ENCODE measurements at regions not wholly inside any gene's neighbourhood (a gene's known extent, or its start where the extent isn't known, plus 50 kb on each side); places are given as distances from the start of the nearest gene placed in this dataset.
"Not testable (repeated sequence)": the region's sequence is repeated elsewhere in the genome, so short reads cannot be mapped to it uniquely, and the experiment has no call there.

DNA sequence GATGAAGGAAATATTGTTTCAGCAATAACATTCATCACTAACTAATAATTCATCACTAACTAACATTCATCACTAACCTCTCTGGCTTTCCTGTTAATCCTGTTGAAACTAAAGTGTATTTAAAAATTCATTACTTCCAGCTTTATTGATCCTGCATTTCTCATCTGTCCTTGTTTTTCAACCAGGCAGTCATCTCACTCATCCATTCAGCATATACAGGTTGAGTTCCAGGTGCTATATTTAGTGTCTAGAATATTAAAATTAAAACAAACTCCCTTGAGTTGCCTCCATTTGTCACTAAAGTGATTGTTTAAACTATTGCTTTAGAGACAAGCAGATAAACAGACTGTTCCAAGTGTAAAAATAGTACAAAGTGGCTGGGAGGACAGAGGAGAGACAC lies 58.1 kb downstream of the ATXN7L3B start:
- intact Hi-C loops (cut with DNase I; ENCODE audit: low total_unique reads): no loop called here
- DNase-seq (ENCODE audit: low spot score in 2 of 2): no peak
- no peak overlapping the region for H3K4me3 ChIP-seq (ENCODE audit: low read depth, poor library complexity, severe bottlenecking)
- TF ChIP-seq POLR2A (IDR thresholded peaks at IDR 0.05): no peak
- TF ChIP-seq, protein P1, sequence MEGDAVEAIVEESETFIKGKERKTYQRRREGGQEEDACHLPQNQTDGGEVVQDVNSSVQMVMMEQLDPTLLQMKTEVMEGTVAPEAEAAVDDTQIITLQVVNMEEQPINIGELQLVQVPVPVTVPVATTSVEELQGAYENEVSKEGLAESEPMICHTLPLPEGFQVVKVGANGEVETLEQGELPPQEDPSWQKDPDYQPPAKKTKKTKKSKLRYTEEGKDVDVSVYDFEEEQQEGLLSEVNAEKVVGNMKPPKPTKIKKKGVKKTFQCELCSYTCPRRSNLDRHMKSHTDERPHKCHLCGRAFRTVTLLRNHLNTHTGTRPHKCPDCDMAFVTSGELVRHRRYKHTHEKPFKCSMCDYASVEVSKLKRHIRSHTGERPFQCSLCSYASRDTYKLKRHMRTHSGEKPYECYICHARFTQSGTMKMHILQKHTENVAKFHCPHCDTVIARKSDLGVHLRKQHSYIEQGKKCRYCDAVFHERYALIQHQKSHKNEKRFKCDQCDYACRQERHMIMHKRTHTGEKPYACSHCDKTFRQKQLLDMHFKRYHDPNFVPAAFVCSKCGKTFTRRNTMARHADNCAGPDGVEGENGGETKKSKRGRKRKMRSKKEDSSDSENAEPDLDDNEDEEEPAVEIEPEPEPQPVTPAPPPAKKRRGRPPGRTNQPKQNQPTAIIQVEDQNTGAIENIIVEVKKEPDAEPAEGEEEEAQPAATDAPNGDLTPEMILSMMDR (IDR thresholded peaks at IDR 0.05): no peak

DNA sequence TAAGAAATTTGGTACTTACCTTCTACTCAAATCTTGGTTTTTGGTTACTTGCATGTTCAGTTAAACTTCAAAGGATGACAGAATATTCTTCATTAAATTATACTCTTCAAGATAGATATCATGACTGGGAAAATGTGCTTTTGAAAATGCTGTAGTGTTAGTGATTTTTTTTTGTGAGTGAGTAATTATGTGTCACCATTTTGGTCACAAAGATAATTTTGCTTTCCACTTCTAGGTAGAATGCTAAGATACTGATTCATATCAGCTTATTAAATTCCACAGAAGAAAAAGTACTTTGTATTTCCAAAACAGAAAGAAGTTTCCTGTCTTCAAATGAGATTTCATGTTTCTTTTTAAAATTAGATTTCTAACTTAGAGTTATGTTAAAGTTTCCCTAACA lies 61.2 kb downstream of the ATXN7L3B start:
- no peak overlapping the region for H3K4me3 ChIP-seq (ENCODE audit: low read depth, poor library complexity, severe bottlenecking)
- no peak for TF ChIP-seq POLR2A (IDR thresholded peaks at IDR 0.05)
- TF ChIP-seq, protein P1 (IDR thresholded peaks at IDR 0.05): no peak
- DNase-seq (ENCODE audit: low spot score in 2 of 2): no peak
- intact Hi-C loops (cut with DNase I; ENCODE audit: low total_unique reads): no loop called here

DNA sequence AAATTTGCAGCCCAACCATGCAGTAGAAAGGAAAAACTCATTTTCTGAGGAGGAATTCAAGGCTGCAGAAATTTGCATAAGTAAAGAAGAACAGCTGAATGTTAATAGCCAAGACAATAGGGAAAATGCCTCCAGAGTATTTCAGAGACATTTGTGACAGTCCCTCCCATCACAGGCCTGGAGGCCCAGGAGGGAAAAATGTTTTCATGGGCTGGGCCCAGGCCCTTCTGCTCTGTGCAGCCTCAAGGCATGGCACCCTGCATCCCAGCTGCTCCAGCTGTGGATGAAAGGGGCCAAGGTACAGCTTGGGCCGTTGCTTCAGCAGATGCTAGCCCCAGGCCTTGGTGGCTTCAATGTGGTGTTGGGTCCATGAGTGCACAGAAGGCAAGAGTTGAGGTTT lies 62.3 kb downstream of the ATXN7L3B start:
- intact Hi-C loops (cut with DNase I; ENCODE audit: low total_unique reads): no loop called here
- TF ChIP-seq POLR2A (IDR thresholded peaks at IDR 0.05): no peak
- DNase-seq (ENCODE audit: low spot score in 2 of 2): no peak
- 36 to 50% methylated on average over 1 of the region's 1 CpG for WGBS, 2 donors
- H3K4me3 ChIP-seq (ENCODE audit: low read depth, poor library complexity, severe bottlenecking): no peak overlapping the region

DNA sequence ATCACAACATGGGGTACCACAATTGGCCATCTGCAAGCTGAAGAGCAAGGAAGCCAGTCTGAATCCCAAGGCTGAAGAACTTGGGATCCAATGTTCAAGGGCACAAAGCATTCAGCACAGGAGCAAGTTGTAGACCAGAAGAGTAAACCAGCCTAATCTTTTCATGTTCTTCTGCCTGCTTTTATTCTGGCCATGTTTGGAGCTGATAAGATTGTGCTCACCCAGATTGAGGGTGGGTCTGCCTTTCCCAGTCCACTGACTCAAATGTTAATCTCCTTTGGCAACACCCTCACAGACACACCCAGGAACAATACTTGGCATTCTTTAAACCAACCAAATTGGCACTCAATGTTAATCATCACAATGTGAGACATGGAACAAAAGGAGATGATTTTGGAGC lies 63.2 kb downstream of the ATXN7L3B start:
- intact Hi-C loops (cut with DNase I; ENCODE audit: low total_unique reads); DNase-seq (ENCODE audit: low spot score in 2 of 2); H3K4me3 ChIP-seq (ENCODE audit: low read depth, poor library complexity, severe bottlenecking): not testable (repeated sequence)

DNA sequence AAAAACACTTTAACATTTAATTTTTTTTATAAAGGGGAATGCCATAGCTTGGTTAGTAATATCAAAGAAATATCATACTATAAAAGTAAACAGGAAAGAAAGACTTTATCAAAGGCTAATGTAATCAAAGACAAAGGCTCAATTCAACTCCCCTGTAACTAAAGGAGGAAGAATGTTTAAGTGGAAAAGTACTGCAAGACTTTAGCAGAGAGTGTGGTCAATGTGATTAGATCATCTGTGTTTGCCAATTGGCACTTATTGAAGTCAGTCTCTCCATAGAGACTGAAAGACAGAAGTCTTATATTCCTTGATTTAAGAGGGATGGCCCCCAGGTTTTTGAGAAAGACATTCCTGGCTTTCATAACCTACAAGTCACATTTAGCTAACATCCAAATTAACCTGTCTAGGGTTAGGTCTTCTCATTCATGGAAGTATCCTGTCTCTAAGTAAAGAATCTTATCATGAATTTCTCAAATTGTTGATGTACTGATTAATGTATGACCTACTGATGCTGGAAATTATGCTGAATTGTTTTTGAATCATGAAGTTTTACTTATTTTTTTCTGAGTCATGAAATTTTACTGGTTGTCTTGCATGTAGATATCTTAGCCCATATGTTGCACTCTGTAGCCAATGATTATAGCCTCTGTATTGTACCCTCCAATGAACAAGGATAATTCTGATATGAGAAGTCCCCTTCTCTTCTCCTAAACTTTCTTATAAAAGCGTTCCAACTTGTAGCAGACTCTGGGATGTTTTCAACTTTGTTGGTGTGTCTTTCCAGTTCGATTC lies 65.4 kb downstream of the ATXN7L3B start:
- 64 to 69% methylated on average over 2 of the region's 2 CpGs for WGBS, 2 donors
- no peak overlapping the region for H3K4me3 ChIP-seq (ENCODE audit: low read depth, poor library complexity, severe bottlenecking)
- TF ChIP-seq POLR2A (IDR thresholded peaks at IDR 0.05): no peak
- TF ChIP-seq, protein P1 (IDR thresholded peaks at IDR 0.05): no peak
- intact Hi-C loops (cut with DNase I; ENCODE audit: low total_unique reads): no loop called here
- DNase-seq (ENCODE audit: low spot score in 2 of 2): no peak

DNA sequence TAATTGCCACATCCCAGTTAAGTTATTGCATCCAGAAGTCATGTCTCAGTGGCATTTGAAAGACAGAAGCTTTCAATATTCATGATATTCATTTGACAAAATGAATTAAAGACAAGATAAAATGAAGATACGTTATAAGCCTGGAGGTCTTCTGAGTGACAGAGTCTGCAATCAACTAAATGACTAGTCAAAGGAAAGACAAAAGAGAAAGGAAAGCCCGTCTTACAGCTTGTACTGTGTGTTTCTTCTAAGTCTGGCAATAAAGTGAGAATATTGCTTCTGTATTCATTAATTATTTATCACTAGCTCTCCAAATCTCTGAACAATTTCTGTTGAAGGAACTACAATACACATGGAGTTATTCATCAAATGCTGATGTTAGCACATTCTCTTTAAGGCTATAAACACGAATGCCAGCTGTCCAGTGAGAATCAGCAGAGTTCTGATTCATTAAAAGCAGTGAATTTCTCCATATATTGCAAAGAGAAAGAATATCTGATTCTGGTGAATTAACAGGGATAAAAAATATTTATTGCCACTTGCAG lies 70.7 kb downstream of the ATXN7L3B start:
- 52 to 66% methylated on average over 3 of the region's 3 CpGs for WGBS, 2 donors
- intact Hi-C loops (cut with DNase I; ENCODE audit: low total_unique reads): no loop called here
- H3K4me3 ChIP-seq (ENCODE audit: low read depth, poor library complexity, severe bottlenecking): no peak overlapping the region
- DNase-seq (ENCODE audit: low spot score in 2 of 2): no peak
- no peak for TF ChIP-seq POLR2A (IDR thresholded peaks at IDR 0.05)

DNA sequence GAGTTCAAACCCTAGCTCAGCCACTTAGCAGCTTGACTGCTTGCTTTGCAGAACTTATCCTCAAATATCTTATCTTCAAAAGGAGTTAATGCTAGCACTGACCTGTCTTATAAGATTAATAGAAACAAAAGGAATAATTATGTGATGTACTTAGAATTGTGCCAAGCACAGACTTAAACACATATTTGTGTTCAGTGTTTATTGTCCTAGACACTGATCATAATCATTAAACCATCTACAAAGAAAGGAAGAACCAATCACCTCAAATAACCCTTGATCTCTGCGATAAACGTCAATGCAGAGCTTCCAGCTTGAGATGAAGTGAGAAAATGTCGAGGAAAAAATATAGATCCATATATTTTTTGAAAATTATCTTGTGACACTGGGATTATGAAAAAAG lies 73.1 kb downstream of the ATXN7L3B start:
- H3K4me3 ChIP-seq (ENCODE audit: low read depth, poor library complexity, severe bottlenecking): no peak overlapping the region
- intact Hi-C loops (cut with DNase I; ENCODE audit: low total_unique reads): no loop called here
- no peak for DNase-seq (ENCODE audit: low spot score in 2 of 2)
- 81 to 84% methylated on average over 3 of the region's 3 CpGs for WGBS, 2 donors
- TF ChIP-seq POLR2A (IDR thresholded peaks at IDR 0.05): no peak
- TF ChIP-seq, protein P1 (IDR thresholded peaks at IDR 0.05): no peak
